Uterus (tissue), 3 donors: ENCODE measurements at regions not wholly inside any gene's neighbourhood (a gene's known extent, or its start where the extent isn't known, plus 50 kb on each side); places are given as distances from the start of the nearest gene placed in this dataset.
A peak's percentile ranks its signal among the peaks of the same experiment; 100 is the strongest.

Experiments
- DNase-seq, 2 donors: peaks; one replicate each; pipeline ENCODE4 v3.0.0-alpha.2; 2019 to 2020
- H3K27ac ChIP-seq, 2 donors: fragments of 200-600 bp; sonication (generic); 1 replicate in 1 of 2; 2 replicates in 1 of 2; pipeline ENCODE4 v1.5.1; 2016 to 2018
- H3K27me3 ChIP-seq, 2 donors: fragments of 200-600 bp; sonication (generic); one replicate each; pipeline ENCODE4 v1.5.1; 2018 to 2019; ENCODE audit warnings: control low read depth in 1 of 2
- H3K36me3 ChIP-seq, 2 donors: fragments of 200-600 bp; sonication (generic); one replicate each; pipeline ENCODE4 v1.5.1; 2019; ENCODE audit warnings: control low read depth in 1 of 2
- H3K4me1 ChIP-seq, 2 donors: fragments of 200-600 bp; sonication (generic); one replicate each; pipeline ENCODE4 v1.5.1; 2018 to 2019; ENCODE audit warnings: control low read depth in 1 of 2
- H3K4me3 ChIP-seq, 2 donors: fragments of 200-600 bp; sonication (generic); 1 replicate in 1 of 2; 2 replicates in 1 of 2; pipeline ENCODE4 v1.5.1; 2018 to 2019; ENCODE audit warnings: mild to moderate bottlenecking in 1 of 2
- H3K9me3 ChIP-seq, 2 donors: fragments of 200-600 bp; sonication (generic); one replicate each; pipeline ENCODE4 v1.5.1; 2019; ENCODE audit warnings: control low read depth in 1 of 2
- POLR2A ChIP-seq, 2 donors: fragments of 450-650 bp; IDR thresholded peaks; one replicate each; pipeline ENCODE4 v1.6.1; 2016; ENCODE audit warnings: antibody characterized with exemption in 2 of 2, mild to moderate bottlenecking in 1 of 2, moderate library complexity in 1 of 2
- intact Hi-C: fragments of 100-400 bp; cut with DNase I; formaldehyde crosslinking; loops from one replicate; pipeline ENCODE4 v1.15.1; 2023; ENCODE audit warnings: low total_unique reads
- TF ChIP-seq, protein P1 (sequence below), 4 experiments: fragments of 200-600 bp in 2 of 4; fragments of 450-650 bp in 2 of 4; sonication (generic) in 2 of 4; IDR thresholded peaks; one replicate each; pipeline ENCODE4 v1.5.1; 2016 to 2019; ENCODE audit warnings: antibody characterized with exemption in 4 of 4, mild to moderate bottlenecking in 2 of 4, moderate library complexity in 1 of 4
- donor health status: DM: yes; HTN: yes; CAD: no.

DNA sequence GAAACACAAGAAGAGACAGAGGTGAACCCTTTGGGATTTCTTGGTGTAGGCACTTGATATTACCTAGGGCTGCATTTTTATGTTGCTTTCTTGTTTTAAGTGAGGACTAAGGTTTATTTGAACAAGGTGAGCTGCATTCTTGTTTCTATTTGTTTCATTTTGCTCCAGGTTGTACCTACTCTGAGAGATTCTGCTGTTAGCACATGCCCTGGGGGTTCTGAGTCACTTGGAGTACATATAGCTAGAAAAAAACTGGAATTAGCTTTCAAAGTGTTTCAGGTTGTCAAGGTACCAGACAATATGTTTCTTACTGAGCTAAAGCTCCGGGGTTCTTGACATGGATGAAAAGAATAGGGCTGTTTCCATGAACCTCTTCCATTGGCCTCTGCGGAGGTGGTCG, 299.4 kb downstream of the ICE1 start:
- DNase-seq: no peak
- H3K9me3 ChIP-seq: no peaks in the 10 kb centered on the region
- no peak overlapping the region for H3K4me3 ChIP-seq
- H3K27me3 ChIP-seq: no peaks in the 10 kb centered on the region
- H3K36me3 ChIP-seq: no peaks in the 10 kb centered on the region
- TF ChIP-seq, protein P1, sequence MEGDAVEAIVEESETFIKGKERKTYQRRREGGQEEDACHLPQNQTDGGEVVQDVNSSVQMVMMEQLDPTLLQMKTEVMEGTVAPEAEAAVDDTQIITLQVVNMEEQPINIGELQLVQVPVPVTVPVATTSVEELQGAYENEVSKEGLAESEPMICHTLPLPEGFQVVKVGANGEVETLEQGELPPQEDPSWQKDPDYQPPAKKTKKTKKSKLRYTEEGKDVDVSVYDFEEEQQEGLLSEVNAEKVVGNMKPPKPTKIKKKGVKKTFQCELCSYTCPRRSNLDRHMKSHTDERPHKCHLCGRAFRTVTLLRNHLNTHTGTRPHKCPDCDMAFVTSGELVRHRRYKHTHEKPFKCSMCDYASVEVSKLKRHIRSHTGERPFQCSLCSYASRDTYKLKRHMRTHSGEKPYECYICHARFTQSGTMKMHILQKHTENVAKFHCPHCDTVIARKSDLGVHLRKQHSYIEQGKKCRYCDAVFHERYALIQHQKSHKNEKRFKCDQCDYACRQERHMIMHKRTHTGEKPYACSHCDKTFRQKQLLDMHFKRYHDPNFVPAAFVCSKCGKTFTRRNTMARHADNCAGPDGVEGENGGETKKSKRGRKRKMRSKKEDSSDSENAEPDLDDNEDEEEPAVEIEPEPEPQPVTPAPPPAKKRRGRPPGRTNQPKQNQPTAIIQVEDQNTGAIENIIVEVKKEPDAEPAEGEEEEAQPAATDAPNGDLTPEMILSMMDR (IDR thresholded peaks at IDR 0.05): no peak
- no peak for TF ChIP-seq POLR2A (IDR thresholded peaks at IDR 0.05)
- intact Hi-C loops: no loop called here
- no peak overlapping the region for H3K27ac ChIP-seq
- no peaks in the 10 kb centered on the region for H3K4me1 ChIP-seq

DNA sequence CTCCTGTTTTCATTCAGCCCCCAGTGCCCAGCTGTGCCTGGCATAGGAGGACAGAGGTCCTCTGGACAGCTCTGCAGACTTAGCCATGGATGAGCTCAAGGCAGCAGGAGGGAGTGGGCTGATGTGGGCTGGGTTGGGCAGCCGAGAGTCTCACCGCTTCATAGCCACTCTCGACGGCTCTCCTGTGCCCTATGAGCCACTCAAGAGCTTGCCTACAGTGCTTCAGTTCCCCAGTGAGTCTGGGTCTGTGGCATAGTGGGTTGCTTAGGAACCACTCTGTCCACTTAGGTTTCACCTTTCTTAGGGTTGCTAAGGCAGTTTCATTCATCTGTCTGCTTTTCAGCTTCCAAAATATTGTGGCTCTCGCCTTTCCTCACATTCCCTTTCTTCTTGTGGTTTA, 296.8 kb downstream of the ICE1 start:
- Histone ChIP-seq H3K4me1 (no peaks in the 10 kb centered on the region), H3K27me3 (no peaks in the 10 kb centered on the region), H3K36me3 (no peaks in the 10 kb centered on the region), H3K4me3 (no peak overlapping the region), H3K27ac (no peak overlapping the region), H3K9me3 (no peaks in the 10 kb centered on the region)
- intact Hi-C loops: no loop called here
- TF ChIP-seq POLR2A (IDR thresholded peaks at IDR 0.05): no peak
- TF ChIP-seq, protein P1 (IDR thresholded peaks at IDR 0.05): no peak
- DNase-seq: no peak

DNA sequence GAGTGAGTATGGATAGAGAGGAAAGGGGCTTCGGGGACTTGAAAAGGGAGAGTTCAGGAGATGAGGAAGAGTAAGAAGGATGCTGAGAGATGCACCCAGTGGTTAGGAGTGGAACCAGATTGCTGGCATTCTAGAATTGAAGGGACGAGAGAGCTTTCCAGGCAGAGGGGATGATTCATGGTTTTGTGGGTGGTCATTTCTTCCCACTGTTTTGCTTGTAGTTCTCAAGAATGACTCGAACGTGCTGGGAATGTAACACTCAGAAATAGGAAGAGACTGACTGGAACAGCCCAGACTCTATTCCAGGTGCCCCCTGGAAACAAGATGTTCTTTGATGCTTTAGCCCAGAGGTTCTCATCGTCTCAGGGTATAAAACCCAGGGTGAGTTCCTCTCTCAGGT, 294.2 kb downstream of the ICE1 start:
- no peak for DNase-seq
- Histone ChIP-seq H3K9me3 (no peaks in the 10 kb centered on the region), H3K27me3 (no peaks in the 10 kb centered on the region), H3K36me3 (no peaks in the 10 kb centered on the region), H3K27ac (no peak overlapping the region), H3K4me3 (no peak overlapping the region), H3K4me1 (no peaks in the 10 kb centered on the region)
- TF ChIP-seq, protein P1 (IDR thresholded peaks at IDR 0.05): no peak
- no peak for TF ChIP-seq POLR2A (IDR thresholded peaks at IDR 0.05)
- intact Hi-C loops: no loop called here

DNA sequence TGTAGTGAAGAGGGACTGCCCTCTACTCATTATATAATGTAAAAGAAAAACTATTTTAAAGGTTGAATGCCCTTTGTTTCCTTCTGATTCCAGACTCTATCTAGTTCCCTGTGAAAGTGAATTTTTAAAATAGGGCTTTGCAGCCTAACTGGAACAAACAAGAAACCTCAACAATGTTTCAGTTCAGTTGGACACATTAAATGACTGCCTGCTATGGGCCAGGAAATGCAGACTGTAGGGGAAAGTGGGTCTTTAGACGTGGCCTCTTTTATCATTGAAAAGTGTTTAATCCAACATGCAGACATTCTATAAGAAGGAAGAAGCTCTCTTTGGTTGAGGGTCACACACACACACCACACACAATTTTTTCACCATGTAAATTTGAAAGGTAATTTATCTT, 289.1 kb downstream of the ICE1 start:
- DNase-seq: no peak
- Histone ChIP-seq H3K9me3 (no peaks in the 10 kb centered on the region), H3K4me1 (peaks cover 6 to 11% of the 10 kb centered on the region in 2 donors), H3K27me3 (no peaks in the 10 kb centered on the region), H3K27ac (peak overlapping the region in 1 of 2 donors; percentile 61), H3K36me3 (no peaks in the 10 kb centered on the region), H3K4me3 (no peak overlapping the region)
- TF ChIP-seq POLR2A (IDR thresholded peaks at IDR 0.05): no peak
- TF ChIP-seq, protein P1 (IDR thresholded peaks at IDR 0.05): no peak
- intact Hi-C loops: no loop called here

DNA sequence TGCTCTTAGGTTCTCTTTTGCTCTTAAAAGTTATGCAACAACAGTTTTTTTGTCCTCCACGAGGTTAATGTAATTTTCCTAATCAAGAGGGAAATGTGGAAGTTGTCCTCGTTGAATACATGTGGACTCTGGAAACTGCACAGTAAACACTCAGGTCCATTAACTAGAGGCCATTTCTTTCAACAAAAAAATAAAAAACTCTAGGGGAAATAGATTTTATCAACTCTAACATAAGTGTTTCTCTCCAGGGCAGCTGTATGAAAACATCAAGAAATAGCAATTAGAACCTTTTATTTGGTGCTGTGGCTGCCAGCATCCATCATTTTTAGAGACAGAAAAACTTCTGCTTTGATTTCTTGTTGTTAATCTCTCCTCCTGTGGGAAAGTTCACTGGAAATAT, 288.6 kb downstream of the ICE1 start:
- peak overlapping the region; percentile 37 to 61 for H3K27ac ChIP-seq
- no peaks in the 10 kb centered on the region for H3K27me3 ChIP-seq
- intact Hi-C loops: no loop called here
- H3K9me3 ChIP-seq: no peaks in the 10 kb centered on the region
- H3K36me3 ChIP-seq: no peaks in the 10 kb centered on the region
- peaks cover 6 to 11% of the 10 kb centered on the region in 2 donors for H3K4me1 ChIP-seq
- TF ChIP-seq, protein P1 (IDR thresholded peaks at IDR 0.05): no peak
- no peak for TF ChIP-seq POLR2A (IDR thresholded peaks at IDR 0.05)
- H3K4me3 ChIP-seq: no peak overlapping the region
- DNase-seq: no peak
